SK-N-SH (cell line): ENCODE measurements at regions not wholly inside any gene's neighbourhood (a gene's known extent, or its start where the extent isn't known, plus 50 kb on each side); places are given as distances from the start of the nearest gene placed in this dataset.
A peak's percentile ranks its signal among the peaks of the same experiment; 100 is the strongest.

ENCODE experiments used
- CTCF ChIA-PET: fragments of 300-600, 350-600 bp; formaldehyde crosslinking; extraction: SDS; loops from one replicate; lab custom pipeline; 2021; lab: Yijun Ruan, JAX
- POLR2A ChIA-PET: fragments of 350-600 bp; sonication (Branson Sonifier 250); formaldehyde crosslinking; extraction: SDS; loops from one replicate; lab custom pipeline; 2020; ENCODE audit warnings: antibody characterized with exemption, inconsistent platforms; lab: Yijun Ruan, JAX
- DNase-seq: peaks from one replicate; pipeline ENCODE4 v3.0.0; 2012
- H2AFZ ChIP-seq: fragments of 200-600 bp; sonication (generic); 2 replicates; pipeline ENCODE4 v1.8.1; 2016; ENCODE audit warnings: antibody characterized with exemption, mild to moderate bottlenecking, low read depth
- H3F3A ChIP-seq: fragments of 200-600 bp; sonication (generic); replicated peaks from 2 replicates; pipeline ENCODE3; 2016; ENCODE audit warnings: antibody characterized with exemption, mild to moderate bottlenecking; ENCODE audit not compliant: insufficient read depth
- H3K27ac ChIP-seq, 2 experiments: fragments of 200-500 bp in 1 of 2; fragments of 200-600 bp in 1 of 2; sonication (Bioruptor generic) in 1 of 2; sonication (generic), shearing (Covaris generic) in 1 of 2; 2 replicates each; pipeline versions ENCODE4 v1.5.1 to v1.6.1; 2014 to 2016; ENCODE audit warnings: low read depth in 2 of 2, inconsistent platforms in 1 of 2, low read length in 1 of 2, mild to moderate bottlenecking in 1 of 2, mixed read lengths in 1 of 2
- H3K27me3 ChIP-seq: fragments of 200-600 bp; sonication (generic), shearing (Covaris generic); 2 replicates; pipeline ENCODE4 v1.6.1; 2016; ENCODE audit warnings: mixed run types; ENCODE audit not compliant: insufficient read depth
- H3K36me3 ChIP-seq, 2 experiments: fragments of 200-500 bp in 1 of 2; fragments of 200-600 bp in 1 of 2; sonication (Bioruptor generic) in 1 of 2; sonication (generic) in 1 of 2; replicated peaks in 1 of 2; 2 replicates each; pipeline versions ENCODE3 to v1.5.1; 2014 to 2016; ENCODE audit warnings: low read length in 1 of 2, mild to moderate bottlenecking in 1 of 2; ENCODE audit not compliant: insufficient read depth in 2 of 2, control insufficient read depth in 1 of 2
- H3K4me1 ChIP-seq, 2 experiments: fragments of 200-500 bp in 1 of 2; fragments of 200-600 bp in 1 of 2; sonication (Bioruptor generic) in 1 of 2; sonication (generic), shearing (Covaris generic) in 1 of 2; 2 replicates each; pipeline versions ENCODE4 v1.5.1 to v1.6.1; 2014 to 2016; ENCODE audit warnings: low read depth in 1 of 2, low read length in 1 of 2, mixed run types in 1 of 2; ENCODE audit not compliant: insufficient read depth in 2 of 2, control insufficient read depth in 1 of 2
- H3K4me2 ChIP-seq: fragments of 200-600 bp; sonication (generic), shearing (Covaris generic); 2 replicates; pipeline ENCODE4 v1.6.1; 2017; ENCODE audit warnings: mixed run types
- H3K4me3 ChIP-seq, 2 experiments: fragments of 200-500 bp in 1 of 2; fragments of 200-600 bp in 1 of 2; sonication (Bioruptor generic) in 1 of 2; sonication (generic), shearing (Covaris generic) in 1 of 2; 2 replicates each; pipeline versions ENCODE4 v1.5.1 to v1.8.1; 2014 to 2016; ENCODE audit warnings: low read depth in 2 of 2, inconsistent platforms in 1 of 2, low read length in 1 of 2, mild to moderate bottlenecking in 1 of 2, mixed read lengths in 1 of 2, moderate library complexity in 1 of 2
- H3K79me2 ChIP-seq: fragments of 200-600 bp; sonication (generic); 2 replicates; pipeline ENCODE4 v1.8.1; 2017; ENCODE audit warnings: mild to moderate bottlenecking; ENCODE audit not compliant: insufficient read depth
- H3K9ac ChIP-seq: fragments of 200-600 bp; sonication (generic); 2 replicates; pipeline ENCODE4 v1.6.1; 2017; ENCODE audit warnings: mixed run types
- H3K9me2 ChIP-seq: fragments of 200-600 bp; sonication (generic); 2 replicates; pipeline ENCODE4 v1.6.1; 2017; ENCODE audit warnings: mixed run types
- H3K9me3 ChIP-seq: fragments of 200-600 bp; sonication (generic); 2 replicates; pipeline ENCODE4 v1.6.1; 2017; ENCODE audit warnings: mixed run types, mild to moderate bottlenecking, moderate library complexity
- H4K20me1 ChIP-seq: fragments of 200-600 bp; sonication (generic); 2 replicates; pipeline ENCODE4 v1.6.1; 2017; ENCODE audit warnings: mild to moderate bottlenecking, mixed run types; ENCODE audit not compliant: insufficient read depth
- CHD2 ChIP-seq: fragments of 150-350 bp; IDR thresholded peaks from 2 replicates; pipeline ENCODE4 v1.6.1; 2018; ENCODE audit warnings: low read length; ENCODE audit not compliant: partially characterized antibody
- ELF1 ChIP-seq: IDR thresholded peaks from 2 replicates; pipeline ENCODE4 v1.4.0; 2012
- EP300 ChIP-seq, 2 experiments: IDR thresholded peaks; 2 replicates each; pipeline versions ENCODE4 v1.4.0 to v1.6.1; 2012; ENCODE audit warnings: borderline replicate concordance in 1 of 2, low read depth in 1 of 2, low read length in 1 of 2
- FOSL2 ChIP-seq: IDR thresholded peaks from 2 replicates; pipeline ENCODE4 v1.4.0; 2012; ENCODE audit warnings: low read depth, mild to moderate bottlenecking, moderate library complexity, borderline replicate concordance
- FOXJ3 ChIP-seq: sonication (generic); formaldehyde crosslinking; IDR thresholded peaks from 2 replicates; pipeline ENCODE4 v1.5.1; 2020; ENCODE audit warnings: mild to moderate bottlenecking, missing genetic modification reagents
- FOXM1 ChIP-seq: IDR thresholded peaks from 2 replicates; pipeline ENCODE4 v1.4.0; 2012; ENCODE audit warnings: low read depth, mild to moderate bottlenecking
- GATA2 ChIP-seq: sonication (generic); formaldehyde crosslinking; IDR thresholded peaks from 2 replicates; pipeline ENCODE4 v1.5.0; 2020; ENCODE audit warnings: mild to moderate bottlenecking, missing genetic modification reagents
- NFIC ChIP-seq: IDR thresholded peaks from 2 replicates; pipeline ENCODE4 v1.4.0; 2012; ENCODE audit warnings: borderline replicate concordance
- POLR2AphosphoS5 ChIP-seq: IDR thresholded peaks from 2 replicates; pipeline ENCODE4 v1.6.1; 2012; ENCODE audit warnings: low read depth, low read length
- RCOR1 ChIP-seq: fragments of 150-350 bp; IDR thresholded peaks from 2 replicates; pipeline ENCODE4 v1.6.1; 2017; ENCODE audit warnings: antibody characterized with exemption, low read length
- RFX5 ChIP-seq: IDR thresholded peaks from 2 replicates; pipeline ENCODE4 v1.6.1; 2012; ENCODE audit warnings: mild to moderate bottlenecking, improper control_type of control experiment, low read length
- SIN3A ChIP-seq: IDR thresholded peaks from 2 replicates; pipeline ENCODE4 v1.6.1; 2012; ENCODE audit warnings: low read depth, mild to moderate bottlenecking, low read length, moderate library complexity, borderline replicate concordance
- TAF1 ChIP-seq: IDR thresholded peaks from 2 replicates; pipeline ENCODE4 v1.6.1; 2012; ENCODE audit warnings: low read depth, mild to moderate bottlenecking, low read length, moderate library complexity, borderline replicate concordance
- YY1 ChIP-seq: IDR thresholded peaks from 2 replicates; pipeline ENCODE4 v1.4.0; 2012; ENCODE audit warnings: low read depth, mild to moderate bottlenecking
- WGBS: methylation state at CpG from one replicate; pipeline ENCODE4 v1.1.6; 2017; ENCODE audit warnings: low lambda C conversion rate; 5-methylcytosine and 5-hydroxymethylcytosine counted together
- TF ChIP-seq, protein P1 (sequence below): fragments of 150-350 bp; IDR thresholded peaks from 2 replicates; pipeline ENCODE4 v1.6.1; 2017; ENCODE audit warnings: antibody characterized with exemption, low read length, low read depth, borderline replicate concordance
- TF ChIP-seq, protein P2 (sequence below): IDR thresholded peaks from 2 replicates; pipeline ENCODE4 v1.4.0; 2012; ENCODE audit warnings: low read depth
- TF ChIP-seq, protein P3 (sequence below): IDR thresholded peaks from 2 replicates; pipeline ENCODE4 v1.4.0; 2012; ENCODE audit warnings: low read depth, borderline replicate concordance
- TF ChIP-seq, protein P4 (sequence below): IDR thresholded peaks from 2 replicates; pipeline ENCODE4; 2012
- TF ChIP-seq, protein P5 (sequence below): fragments of 150-350 bp; IDR thresholded peaks from 2 replicates; pipeline ENCODE4 v1.6.1; 2016; ENCODE audit warnings: mild to moderate bottlenecking, low read depth, low read length

DNA sequence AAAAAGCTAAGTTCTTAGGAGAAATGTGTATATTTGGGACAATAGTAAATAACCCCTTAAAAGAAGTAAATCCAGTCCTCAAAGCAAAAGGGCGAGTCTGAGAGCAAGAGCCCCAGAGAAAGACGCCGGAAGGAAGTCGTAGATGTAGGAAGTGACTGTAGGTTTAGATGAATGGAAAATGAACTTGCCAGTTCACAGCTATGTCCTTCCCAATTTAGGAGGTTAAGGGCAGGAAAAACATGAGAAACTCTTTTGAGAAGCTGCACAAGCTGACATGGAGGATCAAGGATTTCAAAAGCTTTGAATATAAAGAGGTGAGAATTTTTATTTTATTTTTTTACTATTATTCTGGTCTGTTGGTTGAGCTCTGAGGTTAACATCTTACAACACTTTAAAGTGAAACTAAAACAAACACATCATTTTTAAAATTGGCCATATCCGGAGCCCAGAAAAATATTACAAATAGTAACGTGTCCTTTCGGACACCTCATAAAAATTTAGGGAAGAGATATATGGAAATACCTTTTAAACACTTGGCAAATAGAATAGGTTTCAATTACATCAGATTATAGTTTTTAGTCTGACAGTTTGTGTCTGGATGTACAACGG lies 1178.6 kb downstream of the MRPL39 start:
- TF ChIP-seq GATA2 (CRISPR knock-in tag) (no peak), FOSL2 (no peak), YY1 (no peak), CHD2 (no peak), FOXJ3 (no peak), EP300 (IDR thresholded peaks at IDR 0.05; ENCODE audit: borderline replicate concordance in 1 of 2, low read depth in 1 of 2, low read length in 1 of 2) (no peak), ELF1 (no peak), RCOR1 (no peak), TAF1 (no peak), FOXM1 (no peak), SIN3A (no peak), NFIC (no peak), RFX5 (no peak), POLR2AphosphoS5 (no peak)
- TF ChIP-seq, protein P1, sequence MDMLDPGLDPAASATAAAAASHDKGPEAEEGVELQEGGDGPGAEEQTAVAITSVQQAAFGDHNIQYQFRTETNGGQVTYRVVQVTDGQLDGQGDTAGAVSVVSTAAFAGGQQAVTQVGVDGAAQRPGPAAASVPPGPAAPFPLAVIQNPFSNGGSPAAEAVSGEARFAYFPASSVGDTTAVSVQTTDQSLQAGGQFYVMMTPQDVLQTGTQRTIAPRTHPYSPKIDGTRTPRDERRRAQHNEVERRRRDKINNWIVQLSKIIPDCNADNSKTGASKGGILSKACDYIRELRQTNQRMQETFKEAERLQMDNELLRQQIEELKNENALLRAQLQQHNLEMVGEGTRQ, result no peak
- TF ChIP-seq, protein P2, sequence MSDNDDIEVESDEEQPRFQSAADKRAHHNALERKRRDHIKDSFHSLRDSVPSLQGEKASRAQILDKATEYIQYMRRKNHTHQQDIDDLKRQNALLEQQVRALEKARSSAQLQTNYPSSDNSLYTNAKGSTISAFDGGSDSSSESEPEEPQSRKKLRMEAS, result no peak
- TF ChIP-seq, protein P3, sequence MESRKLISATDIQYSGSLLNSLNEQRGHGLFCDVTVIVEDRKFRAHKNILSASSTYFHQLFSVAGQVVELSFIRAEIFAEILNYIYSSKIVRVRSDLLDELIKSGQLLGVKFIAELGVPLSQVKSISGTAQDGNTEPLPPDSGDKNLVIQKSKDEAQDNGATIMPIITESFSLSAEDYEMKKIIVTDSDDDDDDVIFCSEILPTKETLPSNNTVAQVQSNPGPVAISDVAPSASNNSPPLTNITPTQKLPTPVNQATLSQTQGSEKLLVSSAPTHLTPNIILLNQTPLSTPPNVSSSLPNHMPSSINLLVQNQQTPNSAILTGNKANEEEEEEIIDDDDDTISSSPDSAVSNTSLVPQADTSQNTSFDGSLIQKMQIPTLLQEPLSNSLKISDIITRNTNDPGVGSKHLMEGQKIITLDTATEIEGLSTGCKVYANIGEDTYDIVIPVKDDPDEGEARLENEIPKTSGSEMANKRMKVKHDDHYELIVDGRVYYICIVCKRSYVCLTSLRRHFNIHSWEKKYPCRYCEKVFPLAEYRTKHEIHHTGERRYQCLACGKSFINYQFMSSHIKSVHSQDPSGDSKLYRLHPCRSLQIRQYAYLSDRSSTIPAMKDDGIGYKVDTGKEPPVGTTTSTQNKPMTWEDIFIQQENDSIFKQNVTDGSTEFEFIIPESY, result no peak
- TF ChIP-seq, protein P4, sequence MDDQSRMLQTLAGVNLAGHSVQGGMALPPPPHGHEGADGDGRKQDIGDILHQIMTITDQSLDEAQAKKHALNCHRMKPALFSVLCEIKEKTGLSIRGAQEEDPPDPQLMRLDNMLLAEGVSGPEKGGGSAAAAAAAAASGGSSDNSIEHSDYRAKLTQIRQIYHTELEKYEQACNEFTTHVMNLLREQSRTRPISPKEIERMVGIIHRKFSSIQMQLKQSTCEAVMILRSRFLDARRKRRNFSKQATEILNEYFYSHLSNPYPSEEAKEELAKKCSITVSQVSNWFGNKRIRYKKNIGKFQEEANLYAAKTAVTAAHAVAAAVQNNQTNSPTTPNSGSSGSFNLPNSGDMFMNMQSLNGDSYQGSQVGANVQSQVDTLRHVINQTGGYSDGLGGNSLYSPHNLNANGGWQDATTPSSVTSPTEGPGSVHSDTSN, result no peak
- TF ChIP-seq, protein P5, sequence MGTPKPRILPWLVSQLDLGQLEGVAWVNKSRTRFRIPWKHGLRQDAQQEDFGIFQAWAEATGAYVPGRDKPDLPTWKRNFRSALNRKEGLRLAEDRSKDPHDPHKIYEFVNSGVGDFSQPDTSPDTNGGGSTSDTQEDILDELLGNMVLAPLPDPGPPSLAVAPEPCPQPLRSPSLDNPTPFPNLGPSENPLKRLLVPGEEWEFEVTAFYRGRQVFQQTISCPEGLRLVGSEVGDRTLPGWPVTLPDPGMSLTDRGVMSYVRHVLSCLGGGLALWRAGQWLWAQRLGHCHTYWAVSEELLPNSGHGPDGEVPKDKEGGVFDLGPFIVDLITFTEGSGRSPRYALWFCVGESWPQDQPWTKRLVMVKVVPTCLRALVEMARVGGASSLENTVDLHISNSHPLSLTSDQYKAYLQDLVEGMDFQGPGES, result no peak
- Histone ChIP-seq H4K20me1 (no peaks in the 10 kb centered on the region), H3K9ac (no peak overlapping the region), H3K27me3 (no peaks in the 10 kb centered on the region), H2AFZ (peak overlapping the region; percentile 77), H3K27ac (no peak overlapping the region), H3K9me2 (no peaks in the 10 kb centered on the region), H3K9me3 (no peaks in the 10 kb centered on the region), H3F3A (no peaks in the 10 kb centered on the region), H3K4me2 (no peak overlapping the region), H3K79me2 (no peaks in the 10 kb centered on the region), H3K4me3 (no peak overlapping the region; a peak in 1 of 4 replicates), H3K36me3 (no peaks in the 10 kb centered on the region), H3K4me1 (no peaks in the 10 kb centered on the region)
- CTCF ChIA-PET, result no interaction called here
- POLR2A ChIA-PET, result no interaction called here
- 66% methylated on average over 8 of the region's 8 CpGs for WGBS
- DNase-seq, result no peak
